ENCODE measurements at regions not wholly inside any gene's neighbourhood (a gene's known extent, or its start where the extent isn't known, plus 50 kb on each side); places are given as distances from the start of the nearest gene placed in this dataset.

DNA sequence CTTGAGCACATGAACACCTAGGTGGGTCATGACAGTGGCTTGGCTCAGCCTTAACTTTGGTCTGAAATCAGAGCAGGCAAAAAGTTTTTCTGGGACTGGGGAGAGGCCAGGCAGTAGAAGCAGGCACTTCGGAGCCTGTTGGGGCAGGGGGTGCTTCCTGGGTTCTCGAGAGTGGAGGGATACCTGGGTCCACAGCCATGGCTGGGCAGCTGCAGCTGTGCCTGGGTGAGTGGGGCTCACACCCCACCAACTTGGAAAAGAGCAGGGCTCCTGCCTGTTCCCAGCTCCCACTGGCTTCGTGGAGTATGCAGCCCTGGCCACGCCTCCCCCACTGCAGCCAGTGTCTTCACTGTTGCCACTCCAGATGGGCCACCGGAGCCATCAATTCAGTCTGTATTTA lies 56.4 kb upstream of the NUDT6 start:
- DNase-seq: no peak
- no peak for ATAC-seq (ENCODE audit: insufficient read depth, low FRiP score)
- TF ChIP-seq, protein P1, sequence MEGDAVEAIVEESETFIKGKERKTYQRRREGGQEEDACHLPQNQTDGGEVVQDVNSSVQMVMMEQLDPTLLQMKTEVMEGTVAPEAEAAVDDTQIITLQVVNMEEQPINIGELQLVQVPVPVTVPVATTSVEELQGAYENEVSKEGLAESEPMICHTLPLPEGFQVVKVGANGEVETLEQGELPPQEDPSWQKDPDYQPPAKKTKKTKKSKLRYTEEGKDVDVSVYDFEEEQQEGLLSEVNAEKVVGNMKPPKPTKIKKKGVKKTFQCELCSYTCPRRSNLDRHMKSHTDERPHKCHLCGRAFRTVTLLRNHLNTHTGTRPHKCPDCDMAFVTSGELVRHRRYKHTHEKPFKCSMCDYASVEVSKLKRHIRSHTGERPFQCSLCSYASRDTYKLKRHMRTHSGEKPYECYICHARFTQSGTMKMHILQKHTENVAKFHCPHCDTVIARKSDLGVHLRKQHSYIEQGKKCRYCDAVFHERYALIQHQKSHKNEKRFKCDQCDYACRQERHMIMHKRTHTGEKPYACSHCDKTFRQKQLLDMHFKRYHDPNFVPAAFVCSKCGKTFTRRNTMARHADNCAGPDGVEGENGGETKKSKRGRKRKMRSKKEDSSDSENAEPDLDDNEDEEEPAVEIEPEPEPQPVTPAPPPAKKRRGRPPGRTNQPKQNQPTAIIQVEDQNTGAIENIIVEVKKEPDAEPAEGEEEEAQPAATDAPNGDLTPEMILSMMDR (IDR thresholded peaks at IDR 0.05; ENCODE audit: control extremely low read depth, extremely low read depth): no peak
- WGBS, 2 donors: 98 to 100% methylated on average over 5 of the region's 5 CpGs
- peaks cover 0 to 19% (median 7%) of the 10 kb centered on the region in 4 donors for H3K9me3 ChIP-seq (ENCODE audit: control insufficient read depth in 4 of 4, insufficient read depth in 3 of 4, low read length in 3 of 4)
- H3K4me3 ChIP-seq: no peak overlapping the region
- H3K27ac ChIP-seq (ENCODE audit: low read depth in 1 of 2, low read length in 1 of 2): no peak overlapping the region
- no peaks in the 10 kb centered on the region for H3K4me1 ChIP-seq (ENCODE audit: control insufficient read depth in 5 of 5, insufficient read depth in 5 of 5, low read length in 5 of 5)
- H3K36me3 ChIP-seq (ENCODE audit: control insufficient read depth in 4 of 4, insufficient read depth in 4 of 4, low read length in 4 of 4): peaks cover 8 to 43% (median 17%) of the 10 kb centered on the region in 4 donors
- no peaks in the 10 kb centered on the region for H3K27me3 ChIP-seq (ENCODE audit: control insufficient read depth in 3 of 3, insufficient read depth in 3 of 3, low read length in 2 of 3)
- H3K9ac ChIP-seq (ENCODE audit: insufficient read depth in 1 of 2, low read length in 2 of 2): no peak overlapping the region

DNA sequence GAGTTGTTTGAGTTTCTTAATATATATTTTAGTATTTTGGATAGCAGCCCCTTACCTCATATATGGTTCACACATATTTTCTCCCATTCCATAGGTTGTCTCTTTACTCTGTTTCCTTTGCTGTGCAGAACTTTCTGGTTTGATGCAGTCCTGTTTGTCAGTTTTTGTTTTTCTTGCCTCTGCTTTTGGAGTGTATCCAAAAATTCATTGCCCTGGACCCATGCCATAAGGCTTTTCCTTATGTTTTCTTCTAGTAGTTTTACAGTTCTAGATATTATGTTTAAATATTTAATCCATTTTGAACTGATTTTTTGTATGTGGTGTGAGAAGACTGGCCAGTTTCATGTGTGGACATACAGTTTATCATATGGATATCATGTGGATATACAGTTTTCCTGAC lies 58.5 kb upstream of the NUDT6 start:
- TF ChIP-seq, protein P1 (IDR thresholded peaks at IDR 0.05; ENCODE audit: control extremely low read depth, extremely low read depth): no peak
- H3K27me3 ChIP-seq (ENCODE audit: control insufficient read depth in 3 of 3, insufficient read depth in 3 of 3, low read length in 2 of 3): no peaks in the 10 kb centered on the region
- ATAC-seq (ENCODE audit: insufficient read depth, low FRiP score) (no peak), DNase-seq (peak in 2 of 3 donors; percentile 24 to 38)
- no peak overlapping the region for H3K27ac ChIP-seq (ENCODE audit: low read depth in 1 of 2, low read length in 1 of 2)
- no peak overlapping the region for H3K9ac ChIP-seq (ENCODE audit: insufficient read depth in 1 of 2, low read length in 2 of 2)
- H3K4me3 ChIP-seq: no peak overlapping the region
- H3K4me1 ChIP-seq (ENCODE audit: control insufficient read depth in 5 of 5, insufficient read depth in 5 of 5, low read length in 5 of 5): no peaks in the 10 kb centered on the region
- peaks cover 0 to 13% (median 5%) of the 10 kb centered on the region in 4 donors for H3K9me3 ChIP-seq (ENCODE audit: control insufficient read depth in 4 of 4, insufficient read depth in 3 of 4, low read length in 3 of 4)
- peaks cover 10 to 41% (median 18%) of the 10 kb centered on the region in 4 donors for H3K36me3 ChIP-seq (ENCODE audit: control insufficient read depth in 4 of 4, insufficient read depth in 4 of 4, low read length in 4 of 4)

DNA sequence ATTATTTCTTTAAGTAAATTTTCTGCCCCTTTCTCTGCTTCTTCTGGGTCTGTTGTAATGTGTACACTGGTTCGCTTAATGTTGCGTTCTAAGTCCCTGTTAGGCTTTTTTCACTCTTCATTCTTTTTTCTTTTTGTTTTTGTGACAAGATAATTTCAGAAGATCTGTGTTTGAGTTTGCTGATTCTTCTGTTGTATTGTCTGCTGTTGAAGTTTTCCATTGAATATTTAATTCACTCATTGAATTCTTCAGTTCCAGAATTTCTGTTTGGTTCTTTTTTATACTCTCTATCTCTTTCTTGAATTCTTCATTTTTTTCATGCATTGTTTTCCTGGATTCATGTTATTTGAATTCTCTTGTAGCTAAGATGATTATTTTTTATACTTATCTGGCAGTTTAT lies 66.3 kb upstream of the NUDT6 start:
- Histone ChIP-seq H3K4me1 (ENCODE audit: control insufficient read depth in 5 of 5, insufficient read depth in 5 of 5, low read length in 5 of 5) (peaks cover 0 to 15% (median 1%) of the 10 kb centered on the region in 5 donors), H3K9ac (ENCODE audit: insufficient read depth in 1 of 2, low read length in 2 of 2) (no peak overlapping the region), H3K27me3 (ENCODE audit: control insufficient read depth in 3 of 3, insufficient read depth in 3 of 3, low read length in 2 of 3) (no peaks in the 10 kb centered on the region), H3K9me3 (ENCODE audit: control insufficient read depth in 4 of 4, insufficient read depth in 3 of 4, low read length in 3 of 4) (peaks cover 0 to 8% (median 4%) of the 10 kb centered on the region in 4 donors), H3K36me3 (ENCODE audit: control insufficient read depth in 4 of 4, insufficient read depth in 4 of 4, low read length in 4 of 4) (peaks cover 2 to 30% (median 4%) of the 10 kb centered on the region in 4 donors), H3K4me3 (no peak overlapping the region), H3K27ac (ENCODE audit: low read depth in 1 of 2, low read length in 1 of 2) (no peak overlapping the region)
- TF ChIP-seq, protein P1 (IDR thresholded peaks at IDR 0.05; ENCODE audit: control extremely low read depth, extremely low read depth): no peak
- WGBS, 2 donors: 97 to 98% methylated on average over 2 of the region's 2 CpGs
- DNase-seq: no peak
- ATAC-seq (ENCODE audit: insufficient read depth, low FRiP score): no peak

DNA sequence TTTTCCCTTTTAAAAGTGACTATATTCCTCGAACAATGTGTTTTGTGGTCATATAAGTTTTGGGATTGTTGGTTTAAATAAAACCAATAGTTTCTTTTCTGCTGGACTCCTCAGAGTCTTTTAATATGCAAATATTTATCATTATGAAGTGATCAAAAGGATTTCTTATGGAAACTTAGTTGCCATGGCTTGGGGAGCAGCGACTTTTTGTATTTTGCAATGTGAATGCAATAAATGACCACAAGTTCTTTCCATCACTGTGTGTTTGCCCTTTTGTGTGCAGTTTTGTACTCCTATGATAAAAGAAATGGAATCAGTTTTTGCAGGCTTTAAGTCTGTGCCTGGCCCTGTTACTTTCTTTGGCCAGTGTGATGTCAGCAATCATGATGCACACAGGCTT lies 68.5 kb upstream of the NUDT6 start:
- no peaks in the 10 kb centered on the region for H3K27me3 ChIP-seq (ENCODE audit: control insufficient read depth in 3 of 3, insufficient read depth in 3 of 3, low read length in 2 of 3)
- ATAC-seq (ENCODE audit: insufficient read depth, low FRiP score): no peak
- 95 to 97% methylated on average over 2 of the region's 2 CpGs for whole genome bisulfite sequencing, 2 donors

More for the DNA sequence above, 68.5 kb upstream of the NUDT6 start:
- H3K36me3 ChIP-seq (ENCODE audit: control insufficient read depth in 4 of 4, insufficient read depth in 4 of 4, low read length in 4 of 4): peaks cover 0 to 28% (median 2%) of the 10 kb centered on the region in 4 donors
- TF ChIP-seq, protein P1 (IDR thresholded peaks at IDR 0.05; ENCODE audit: control extremely low read depth, extremely low read depth): no peak
- no peak overlapping the region for H3K9ac ChIP-seq (ENCODE audit: insufficient read depth in 1 of 2, low read length in 2 of 2)
- peaks cover 0 to 22% (median 1%) of the 10 kb centered on the region in 5 donors for H3K4me1 ChIP-seq (ENCODE audit: control insufficient read depth in 5 of 5, insufficient read depth in 5 of 5, low read length in 5 of 5)
- DNase-seq: no peak
- H3K4me3 ChIP-seq: no peak overlapping the region
- H3K27ac ChIP-seq (ENCODE audit: low read depth in 1 of 2, low read length in 1 of 2): no peak overlapping the region
- peaks cover 0 to 8% (median 4%) of the 10 kb centered on the region in 4 donors for H3K9me3 ChIP-seq (ENCODE audit: control insufficient read depth in 4 of 4, insufficient read depth in 3 of 4, low read length in 3 of 4)
